GM23248 (cell line): ENCODE measurements at regions not wholly inside any gene's neighbourhood (a gene's known extent, or its start where the extent isn't known, plus 50 kb on each side); places are given as distances from the start of the nearest gene placed in this dataset.

Experiments
- EZH2 ChIP-seq: fragments of 200-600 bp; sonication (generic); IDR thresholded peaks from 2 replicates; pipeline ENCODE4 v1.6.1; 2018; ENCODE audit warnings: antibody characterized with exemption, mild to moderate bottlenecking; ENCODE audit not compliant: insufficient read depth, poor library complexity, severe bottlenecking
- EZH2phosphoT487 ChIP-seq: fragments of 200-600 bp; sonication (generic); IDR thresholded peaks from 2 replicates; pipeline ENCODE4 v1.6.1; 2018; ENCODE audit warnings: antibody characterized with exemption, moderate library complexity, mild to moderate bottlenecking, low read depth; ENCODE audit not compliant: insufficient read depth

DNA sequence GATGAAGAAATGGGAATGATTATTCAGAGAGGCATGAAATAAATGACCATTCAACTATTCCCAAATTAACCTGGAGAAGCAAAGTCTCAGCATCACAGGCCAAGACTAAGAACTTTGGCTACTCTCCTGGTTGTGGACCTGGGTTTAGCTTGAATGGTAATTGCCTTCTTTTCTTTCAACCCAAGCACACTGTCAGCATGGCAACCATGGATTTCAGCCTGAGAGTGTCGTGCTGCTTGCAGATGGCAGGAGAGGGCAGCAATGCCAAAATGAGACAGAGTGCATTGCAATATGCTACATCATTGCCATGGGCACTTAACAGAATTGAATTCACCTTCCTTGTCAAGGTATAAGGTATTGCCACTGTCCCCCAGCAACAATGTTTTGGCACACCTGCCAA is 767.2 kb downstream of the REEP3 start:
- TF ChIP-seq EZH2phosphoT487 (no peak), EZH2 (no peak)
